ENCODE measurements at regions not wholly inside any gene's neighbourhood (a gene's known extent, or its start where the extent isn't known, plus 50 kb on each side); places are given as distances from the start of the nearest gene placed in this dataset.

DNA sequence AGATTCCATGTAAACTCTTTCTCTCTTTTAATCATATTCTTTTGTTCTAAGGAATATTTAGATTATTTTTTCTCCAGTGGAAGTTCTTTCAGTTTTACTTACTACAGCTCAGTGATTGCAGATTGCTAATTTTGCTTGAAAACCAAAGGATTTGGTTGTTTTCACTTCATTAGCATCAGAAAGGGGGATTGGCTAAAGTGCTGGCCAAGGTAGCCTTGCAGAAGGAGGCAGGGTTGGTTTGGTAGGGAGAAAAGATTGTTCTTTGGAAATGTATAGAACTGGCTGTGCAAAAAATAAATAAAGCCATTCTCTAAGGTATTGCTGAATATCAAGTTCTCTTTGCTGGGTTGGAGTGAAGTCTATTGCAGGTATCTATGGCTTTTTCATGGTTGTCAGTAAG, 92.6 kb downstream of the FAT3 start:
- no peak for DNase-seq (ENCODE audit: extremely low read depth, low read depth)

DNA sequence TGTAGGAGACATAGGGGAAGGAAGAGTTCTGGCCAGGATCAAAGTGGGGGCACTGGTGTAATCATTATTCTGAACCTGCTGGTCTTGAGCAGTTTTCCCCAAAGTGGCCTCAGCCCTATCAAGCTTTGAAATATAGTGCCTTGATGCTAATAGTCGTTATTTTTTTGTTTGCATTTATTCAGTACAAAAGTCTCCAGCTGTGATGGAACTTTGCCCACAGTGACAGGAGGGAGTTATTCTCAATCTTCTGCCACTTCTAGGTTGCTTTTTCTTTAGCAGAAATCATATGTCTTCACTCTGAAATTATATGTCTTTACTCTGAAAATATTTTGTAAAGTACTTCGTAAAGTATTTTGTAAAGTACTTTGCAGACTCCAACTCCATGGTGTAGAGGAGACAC, 93.1 kb downstream of the FAT3 start:
- no peak for DNase-seq (ENCODE audit: extremely low read depth, low read depth)

GRCh38 chr11:92322225-92322624, 97.6 kb downstream of the FAT3 start:
- DNase-seq (ENCODE audit: extremely low read depth, low read depth) = no peak

GRCh38 chr11:92324890-92325289, 100.3 kb downstream of the FAT3 start:
- no peak for DNase-seq (ENCODE audit: extremely low read depth, low read depth)

DNA sequence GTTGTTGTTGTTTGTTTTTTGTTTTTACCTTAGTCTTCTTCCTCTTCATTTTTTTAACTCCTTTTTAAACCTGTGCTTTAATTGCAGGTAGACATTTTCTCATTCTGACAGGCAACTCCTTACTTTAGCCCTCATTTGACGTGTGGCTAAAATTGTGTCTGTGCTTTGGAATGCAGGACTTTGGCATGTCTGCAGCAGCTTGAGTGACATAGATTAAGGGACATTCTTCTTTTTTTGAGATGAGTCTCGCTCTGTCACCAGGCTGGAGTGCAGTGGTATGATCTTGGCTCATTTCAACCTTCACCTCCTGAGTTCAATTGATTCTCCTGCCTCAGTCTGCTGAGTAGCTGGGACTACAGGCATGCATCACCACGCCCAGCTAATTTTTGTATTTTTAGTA, 100.8 kb downstream of the FAT3 start:
- no peak for DNase-seq (ENCODE audit: extremely low read depth, low read depth)

DNA sequence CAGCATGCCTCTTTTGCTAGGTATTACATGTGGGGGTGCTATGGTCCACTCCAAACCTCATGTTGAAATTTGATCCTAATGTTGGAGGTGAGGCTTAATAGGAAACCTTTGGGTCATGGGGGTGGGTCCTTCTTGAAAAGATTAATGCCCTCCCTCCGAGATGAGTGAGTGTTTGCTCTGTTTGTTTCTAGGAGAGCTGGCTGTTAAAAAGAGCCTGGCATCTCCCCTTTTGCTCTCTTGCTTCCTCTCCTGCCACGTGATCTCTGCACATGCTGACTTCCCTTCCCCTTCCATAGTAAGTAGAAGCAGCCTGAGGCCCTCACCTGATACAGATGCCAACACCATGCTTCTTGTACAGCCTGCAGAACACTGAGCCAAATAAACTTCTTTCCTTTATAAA, 104.5 kb downstream of the FAT3 start:
- no peak for DNase-seq (ENCODE audit: extremely low read depth, low read depth)

DNA sequence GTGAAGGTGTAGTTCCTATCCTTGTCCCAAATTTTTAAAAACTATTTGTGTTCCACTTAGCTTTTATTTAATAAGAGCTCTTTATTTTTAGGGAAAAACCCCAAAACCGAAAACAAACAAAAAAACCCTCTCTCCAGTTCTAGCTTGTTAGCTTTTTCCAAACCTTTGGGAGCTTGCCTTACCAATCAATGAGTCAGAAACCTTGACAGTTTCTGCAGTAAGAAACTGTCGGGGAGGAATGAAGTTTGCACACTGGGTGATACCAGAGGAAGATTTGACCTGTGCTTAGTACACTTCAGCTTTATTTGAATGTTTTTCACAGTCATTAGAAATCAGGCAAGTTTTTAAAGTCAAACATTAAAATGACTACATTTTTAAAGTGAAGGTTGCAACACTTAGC, 105.0 kb downstream of the FAT3 start:
- no peak for DNase-seq (ENCODE audit: extremely low read depth, low read depth)

GRCh38 chr11:92330114-92330513, 105.5 kb downstream of the FAT3 start:
- no peak for DNase-seq (ENCODE audit: extremely low read depth, low read depth)

DNA sequence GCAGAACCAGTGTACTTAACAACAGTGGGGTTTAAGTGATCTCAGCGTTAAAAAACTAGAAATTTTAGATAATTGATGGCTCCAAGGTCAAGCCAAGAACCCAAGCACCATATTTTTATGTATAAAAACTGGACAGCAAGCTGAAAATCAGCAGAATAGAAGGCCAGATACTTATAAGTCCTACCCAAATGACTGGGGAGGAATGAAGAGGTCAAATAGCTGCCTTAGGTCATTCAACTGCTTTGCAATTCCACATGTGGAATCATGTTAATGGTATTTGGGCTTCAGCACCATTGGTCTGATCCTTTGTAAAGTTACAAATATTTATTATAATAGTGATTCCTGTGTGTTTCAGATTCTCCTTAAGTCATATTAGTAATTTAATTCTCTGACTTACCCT, 108.4 kb downstream of the FAT3 start:
- no peak for DNase-seq (ENCODE audit: extremely low read depth, low read depth)

DNA sequence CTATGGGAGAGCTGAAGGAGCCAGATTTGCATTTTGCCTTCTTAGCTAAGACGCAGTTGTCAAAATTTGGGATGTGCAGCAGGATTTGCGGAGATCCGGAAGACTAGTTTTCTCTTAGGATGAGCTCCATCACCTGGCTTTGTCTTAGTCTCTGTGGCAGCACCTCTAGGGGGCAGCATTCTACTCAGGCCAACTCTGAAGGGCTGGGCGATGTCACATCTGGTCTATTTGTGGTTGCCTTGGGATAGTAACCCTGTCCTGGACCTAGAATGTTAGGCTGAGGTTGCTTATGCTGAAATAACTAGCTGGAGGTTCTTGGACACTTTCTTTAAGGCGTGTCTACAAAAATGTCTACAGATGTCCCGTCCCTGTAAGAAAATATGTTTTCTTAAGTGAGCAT, 116.2 kb downstream of the FAT3 start:
- no peak for DNase-seq (ENCODE audit: extremely low read depth, low read depth)

DNA sequence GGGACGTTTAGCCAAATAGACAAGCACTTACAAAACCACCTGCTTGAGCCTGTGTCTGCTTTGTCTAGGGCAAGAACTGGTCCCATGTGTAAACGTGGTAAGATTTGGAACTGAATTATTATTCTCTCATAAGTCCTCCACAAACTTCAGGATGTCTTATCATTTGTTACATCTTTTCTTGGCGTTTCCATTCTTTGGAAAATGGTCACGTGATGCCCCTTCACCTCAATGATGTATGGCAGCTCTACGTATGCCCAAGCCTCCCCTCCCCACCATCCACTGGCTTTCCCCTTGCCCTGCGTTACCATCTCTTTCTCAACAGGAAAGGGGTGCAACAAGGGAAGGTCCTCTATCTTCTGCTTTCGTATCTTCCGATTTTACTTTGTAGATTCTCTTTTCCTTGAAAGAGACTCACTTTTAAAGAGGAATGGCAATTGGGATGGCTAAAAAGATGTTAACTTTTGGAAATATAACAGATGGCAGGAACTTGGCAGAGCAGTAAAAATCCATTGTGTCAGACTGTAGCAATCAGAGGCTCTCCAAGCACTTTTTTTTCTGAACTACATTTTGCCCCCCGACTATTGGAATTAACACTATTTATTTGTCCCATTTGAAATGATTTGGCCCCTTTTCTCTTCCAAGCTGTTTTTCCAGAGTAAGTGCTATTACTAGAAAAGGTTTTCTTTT, 117.6 kb downstream of the FAT3 start:
- DNase-seq (ENCODE audit: extremely low read depth, low read depth) = no peak

- DNase-seq (ENCODE audit: extremely low read depth, low read depth) = no peak
These were observed 118.3 kb downstream of the FAT3 start for GRCh38 chr11:92342886-92343285.

DNA sequence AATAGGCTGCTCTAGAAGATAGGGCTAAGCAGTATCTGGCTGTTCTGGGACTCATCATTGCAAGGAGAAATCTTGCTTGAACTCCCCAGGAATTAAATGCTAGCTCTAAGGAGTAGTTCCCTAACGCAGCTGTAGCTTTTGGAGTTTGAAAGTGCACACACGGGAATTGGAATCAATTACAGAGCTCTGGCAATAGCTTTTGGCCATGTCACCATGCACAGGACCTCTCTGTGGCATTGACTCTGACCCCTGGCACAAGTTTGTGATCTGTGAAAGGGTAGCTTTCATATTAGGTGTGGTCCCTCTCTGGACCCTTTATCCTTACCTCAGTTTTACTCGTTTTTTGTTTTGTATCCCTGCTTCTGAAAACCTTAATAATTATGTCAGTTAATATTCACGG, 121.6 kb downstream of the FAT3 start:
- no peak for DNase-seq (ENCODE audit: extremely low read depth, low read depth)

GRCh38 chr11:92347454-92347853, 122.8 kb downstream of the FAT3 start:
- DNase-seq (ENCODE audit: extremely low read depth, low read depth) = no peak

GRCh38 chr11:92349486-92350156, 125.0 kb downstream of the FAT3 start:
- no peak for DNase-seq (ENCODE audit: extremely low read depth, low read depth)

- DNase-seq (ENCODE audit: extremely low read depth, low read depth) = no peak
These were observed 132.7 kb downstream of the FAT3 start for GRCh38 chr11:92357344-92357743.

DNA sequence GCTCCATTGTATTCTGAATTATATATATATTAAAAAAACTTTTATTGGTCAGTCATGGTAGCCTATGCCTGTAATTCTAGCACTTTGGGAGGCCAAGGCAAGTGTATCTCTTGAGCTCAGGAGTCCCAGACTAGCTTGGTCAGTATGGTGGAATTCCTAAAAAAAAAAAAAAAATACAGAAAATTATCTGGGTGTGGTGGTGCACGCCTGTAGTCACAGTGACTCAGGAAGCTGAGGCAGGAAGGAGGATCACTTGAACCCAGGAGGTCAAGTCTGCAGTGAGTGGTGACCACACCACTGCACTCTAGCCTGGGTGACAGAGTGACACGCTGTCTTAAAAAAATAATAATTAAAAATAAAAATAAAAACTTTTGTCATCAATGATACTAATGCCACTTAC, 133.2 kb downstream of the FAT3 start:
- no peak for DNase-seq (ENCODE audit: extremely low read depth, low read depth)

DNA sequence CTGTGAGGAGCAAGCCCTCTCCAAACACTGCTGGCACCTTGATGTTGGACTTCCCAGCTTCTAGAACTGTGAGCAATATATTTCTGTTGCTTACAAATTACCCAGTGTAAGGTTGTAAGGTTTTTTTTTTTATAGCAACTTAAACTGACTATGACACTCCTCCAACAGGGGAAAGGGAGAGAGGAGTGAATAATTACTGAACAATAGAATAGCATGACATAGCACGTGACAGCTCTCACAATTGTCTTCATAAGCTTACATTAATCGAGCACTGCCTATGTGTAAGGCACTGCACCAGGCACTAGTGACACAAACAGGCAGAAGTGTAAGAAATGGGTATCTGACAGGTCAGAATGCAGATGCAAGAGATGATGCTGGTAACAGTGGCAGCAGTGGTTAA, 136.9 kb downstream of the FAT3 start:
- DNase-seq (ENCODE audit: extremely low read depth, low read depth) = no peak

GRCh38 chr11:92362989-92363388, 138.4 kb downstream of the FAT3 start:
- DNase-seq (ENCODE audit: extremely low read depth, low read depth) = no peak

GRCh38 chr11:92364177-92364576, 139.6 kb downstream of the FAT3 start:
- DNase-seq (ENCODE audit: extremely low read depth, low read depth) = no peak

GRCh38 chr11:92376146-92376599, 151.6 kb downstream of the FAT3 start:
- DNase-seq (ENCODE audit: extremely low read depth, low read depth) = no peak

DNA sequence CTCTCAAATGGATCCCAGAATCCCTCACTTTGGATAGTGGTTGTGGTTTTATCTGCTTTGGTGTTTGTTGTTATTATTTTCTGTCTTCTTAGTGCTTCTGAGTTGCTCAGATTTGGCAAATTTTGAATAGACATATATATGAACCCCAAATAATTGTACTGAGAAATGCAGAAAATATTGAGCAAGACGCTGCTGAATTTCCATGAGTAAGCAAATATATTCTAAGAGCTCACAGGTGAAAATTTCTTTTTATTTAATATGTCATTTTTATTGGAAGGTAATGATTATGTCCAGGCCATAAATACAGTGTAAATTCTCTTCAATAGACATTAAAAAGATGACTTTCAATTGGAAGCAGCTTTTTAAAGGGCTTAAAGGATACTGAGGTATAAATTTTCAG, 152.1 kb downstream of the FAT3 start:
- no peak for DNase-seq (ENCODE audit: extremely low read depth, low read depth)

DNA sequence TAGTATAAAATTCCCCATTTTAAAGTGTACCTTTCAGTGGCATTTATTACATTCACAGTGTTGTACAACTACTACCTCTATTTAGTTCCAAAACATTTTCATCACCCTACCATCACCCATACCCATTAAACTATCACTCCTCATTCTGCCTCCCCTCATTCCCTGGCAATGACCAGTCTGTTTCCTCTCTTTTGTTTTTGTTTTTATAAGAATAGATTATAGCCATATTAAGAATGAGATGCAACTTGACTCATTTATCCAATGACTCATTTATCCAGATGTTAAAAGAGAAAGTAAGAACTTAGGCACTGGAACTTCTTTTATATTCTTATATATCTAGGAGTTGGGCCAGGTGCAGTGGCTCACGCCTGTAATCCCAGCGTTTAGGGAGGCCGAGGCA, 156.3 kb downstream of the FAT3 start:
- no peak for DNase-seq (ENCODE audit: extremely low read depth, low read depth)

Measured in NCI-H460 (cell line).